SW480 (cell line): ENCODE measurements at regions not wholly inside any gene's neighbourhood (a gene's known extent, or its start where the extent isn't known, plus 50 kb on each side); places are given as distances from the start of the nearest gene placed in this dataset.
"Not testable (repeated sequence)": the region's sequence is repeated elsewhere in the genome, so short reads cannot be mapped to it uniquely, and the experiment has no call there.

ENCODE experiments used
- DNase-seq: peaks from one replicate; pipeline ENCODE4 v3.0.0-alpha.2; 2016; ENCODE audit warnings: low spot score

DNA sequence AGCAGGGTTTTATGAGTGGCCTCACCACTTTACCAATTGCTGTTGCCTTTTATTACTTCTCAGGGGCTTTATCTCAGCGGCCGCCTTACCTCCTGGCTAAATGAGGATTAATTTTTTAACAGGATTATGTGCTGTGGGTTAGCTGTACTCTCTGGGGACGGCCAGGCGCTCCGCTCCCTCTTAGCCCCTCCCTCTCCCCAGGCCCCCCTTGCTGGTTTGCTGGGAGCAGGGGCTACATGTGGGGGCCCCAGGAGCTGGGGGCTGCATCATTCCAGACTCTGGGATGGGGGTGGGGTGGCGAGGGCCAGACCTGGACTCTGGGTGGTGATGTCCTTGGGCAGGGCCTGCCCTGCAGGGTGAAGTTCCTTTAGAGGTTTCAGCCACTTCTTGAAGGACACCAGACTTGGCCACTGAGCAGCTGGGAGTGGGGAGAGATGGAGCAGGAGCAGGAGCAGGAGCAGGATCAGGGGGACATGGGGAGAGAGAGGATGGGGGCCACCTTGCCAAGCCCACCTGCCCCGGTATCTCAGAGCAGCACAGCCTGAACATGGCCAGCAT, 196.1 kb downstream of the GOLGA6L6 start:
- DNase-seq: no peak

DNA sequence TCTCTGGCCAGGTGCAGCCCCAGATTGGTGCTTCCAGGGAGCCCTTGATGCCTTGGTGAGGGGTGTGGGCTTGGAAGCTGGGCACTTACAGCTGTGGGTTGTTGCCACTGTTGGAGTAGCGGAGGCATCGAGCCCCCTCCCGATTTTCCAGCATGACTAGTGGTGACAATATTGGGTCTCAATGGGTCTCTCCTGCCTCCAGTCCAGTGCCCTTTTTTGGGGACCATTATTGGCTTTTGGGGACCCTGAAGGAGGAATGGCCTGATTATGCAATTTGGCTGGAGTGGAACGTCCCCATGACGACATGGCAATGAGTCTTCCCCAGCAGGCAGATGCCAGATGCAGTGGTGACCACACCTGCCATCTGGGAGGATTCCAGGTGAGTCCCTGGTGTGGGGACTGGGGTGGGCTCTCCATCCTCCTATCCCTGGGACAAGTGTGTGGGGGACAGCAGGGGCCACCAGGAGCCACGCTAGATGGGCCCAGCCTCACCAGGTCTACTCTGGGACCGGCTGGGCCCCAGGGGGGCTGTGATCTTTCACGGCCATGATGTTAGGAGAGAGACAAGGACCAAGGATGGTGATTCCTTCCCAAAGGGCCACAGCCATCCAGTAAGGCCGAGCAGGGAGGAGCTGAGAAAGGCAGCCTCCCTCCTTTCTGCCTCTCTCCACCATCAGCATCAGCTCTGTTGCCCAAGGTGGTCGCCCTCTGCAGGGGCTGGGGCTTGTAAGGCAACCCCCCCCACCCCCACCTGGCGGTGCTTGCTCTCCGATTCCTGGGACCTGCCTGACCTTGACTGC, 196.8 kb downstream of the GOLGA6L6 start:
- DNase-seq: no peak

DNA sequence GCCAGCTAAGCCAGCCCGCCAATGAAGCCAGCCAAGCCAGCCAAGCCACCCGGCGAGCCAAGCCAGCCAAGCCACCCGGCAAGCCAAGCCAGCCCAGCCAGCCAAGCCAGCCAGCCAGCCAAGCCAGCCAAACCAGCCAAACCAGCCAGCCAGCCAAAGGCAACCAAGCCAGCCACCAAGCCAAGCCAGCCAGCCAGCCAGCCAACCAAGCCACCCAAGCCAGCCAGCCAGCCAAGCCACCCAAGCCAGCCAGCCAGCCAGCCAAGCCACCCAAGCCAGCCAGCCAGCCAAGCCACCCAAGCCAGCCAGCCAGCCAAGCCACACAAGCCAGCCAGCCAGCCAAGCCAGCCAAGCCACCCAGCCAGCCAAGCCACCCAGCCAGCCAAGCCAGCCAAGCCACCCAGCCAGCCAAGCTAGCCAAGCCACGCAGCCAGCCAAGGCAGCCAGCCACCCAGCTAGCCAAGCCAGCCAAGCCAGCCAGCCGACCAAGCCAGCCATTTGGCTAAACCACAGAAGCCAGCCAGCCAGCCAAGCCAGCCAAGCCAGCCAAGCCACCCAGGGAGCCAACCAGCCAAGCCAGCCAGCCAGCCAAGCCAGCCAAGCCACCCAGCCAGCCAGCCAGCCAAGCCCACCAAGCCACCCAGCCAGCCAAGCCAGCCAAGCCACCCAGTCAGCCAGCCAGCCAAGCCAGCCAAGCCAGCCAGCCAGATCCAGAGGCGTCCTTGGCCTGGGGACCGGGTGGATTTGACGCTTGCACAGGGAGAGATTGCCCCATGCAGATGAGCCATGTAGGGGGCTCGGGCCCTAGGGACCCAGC, 198.0 kb downstream of the GOLGA6L6 start:
- DNase-seq: not testable (repeated sequence)

DNA sequence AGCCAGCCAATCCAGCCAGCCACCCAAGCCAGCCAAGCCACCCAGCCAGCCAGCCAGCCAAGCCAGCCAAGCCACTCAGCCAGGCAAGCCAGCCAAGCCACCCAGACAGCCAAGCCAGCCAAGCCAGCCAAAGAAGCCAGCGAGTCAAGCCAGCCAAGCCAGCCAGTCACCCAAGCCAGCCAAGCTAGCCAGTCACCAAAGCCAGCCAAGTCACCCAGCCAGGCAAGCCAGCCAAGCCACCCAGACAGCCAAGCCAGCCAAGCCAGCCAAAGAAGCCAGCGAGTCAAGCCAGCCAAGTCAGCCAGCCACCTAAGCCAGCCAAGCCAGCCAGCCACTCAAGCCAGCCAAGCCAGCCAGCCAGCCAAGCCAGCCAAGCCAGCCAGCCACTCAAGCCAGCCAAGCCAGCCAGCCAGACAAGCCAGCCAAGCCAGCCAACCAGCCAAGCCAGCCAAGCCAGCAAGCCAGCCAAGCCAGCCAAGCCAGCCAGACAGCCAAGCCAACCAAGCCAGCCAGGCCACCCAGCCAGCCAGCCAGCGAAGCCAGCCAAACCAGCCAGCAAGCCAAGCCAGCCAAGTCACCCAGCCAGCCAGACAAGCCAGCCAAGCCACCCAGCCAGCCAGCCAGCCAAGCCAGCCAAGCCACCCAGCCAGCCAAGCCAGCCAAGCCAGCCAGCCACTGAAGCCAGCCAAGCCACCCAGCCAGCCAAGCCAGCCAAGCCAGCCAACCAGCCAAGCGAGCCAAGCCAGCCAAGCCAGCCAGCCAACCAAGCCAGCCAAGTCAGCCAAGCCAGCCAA, 198.8 kb downstream of the GOLGA6L6 start:
- not testable (repeated sequence) for DNase-seq

DNA sequence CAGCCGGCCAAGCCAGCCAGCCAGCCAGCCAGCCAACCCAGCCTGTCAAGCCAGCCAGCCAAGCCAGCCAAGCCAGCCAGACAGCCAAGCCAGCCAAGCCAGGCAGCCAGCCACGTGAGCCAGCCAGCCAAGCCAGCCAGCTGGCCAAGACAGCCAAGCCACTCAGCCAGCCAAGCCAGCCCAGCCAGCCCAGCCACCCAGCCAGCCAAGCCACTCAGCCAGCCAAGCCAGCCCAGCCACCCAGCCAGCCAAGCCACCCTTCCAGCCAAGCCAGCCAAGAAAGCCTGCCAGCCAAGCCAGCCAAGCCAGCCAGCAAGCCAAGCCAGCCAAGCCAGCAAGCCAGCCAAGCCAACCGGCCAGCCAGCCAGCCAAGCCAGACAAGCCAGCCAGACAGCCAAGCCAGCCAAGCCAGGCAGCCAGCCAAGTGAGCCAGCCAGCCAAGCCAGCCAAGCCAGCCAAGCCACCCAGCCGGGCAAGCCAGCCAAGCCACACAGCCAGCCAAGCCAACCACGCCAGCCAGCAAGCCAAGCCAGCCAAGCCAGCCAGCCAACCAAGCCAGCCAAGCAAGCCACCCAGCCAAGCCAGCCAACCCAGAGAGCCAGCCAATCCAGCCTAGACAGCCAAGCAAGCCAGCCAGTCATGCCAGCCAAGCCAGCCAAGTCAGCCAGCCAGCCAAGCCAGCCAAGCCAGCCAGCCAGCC, 199.5 kb downstream of the GOLGA6L6 start:
- DNase-seq: no peak

DNA sequence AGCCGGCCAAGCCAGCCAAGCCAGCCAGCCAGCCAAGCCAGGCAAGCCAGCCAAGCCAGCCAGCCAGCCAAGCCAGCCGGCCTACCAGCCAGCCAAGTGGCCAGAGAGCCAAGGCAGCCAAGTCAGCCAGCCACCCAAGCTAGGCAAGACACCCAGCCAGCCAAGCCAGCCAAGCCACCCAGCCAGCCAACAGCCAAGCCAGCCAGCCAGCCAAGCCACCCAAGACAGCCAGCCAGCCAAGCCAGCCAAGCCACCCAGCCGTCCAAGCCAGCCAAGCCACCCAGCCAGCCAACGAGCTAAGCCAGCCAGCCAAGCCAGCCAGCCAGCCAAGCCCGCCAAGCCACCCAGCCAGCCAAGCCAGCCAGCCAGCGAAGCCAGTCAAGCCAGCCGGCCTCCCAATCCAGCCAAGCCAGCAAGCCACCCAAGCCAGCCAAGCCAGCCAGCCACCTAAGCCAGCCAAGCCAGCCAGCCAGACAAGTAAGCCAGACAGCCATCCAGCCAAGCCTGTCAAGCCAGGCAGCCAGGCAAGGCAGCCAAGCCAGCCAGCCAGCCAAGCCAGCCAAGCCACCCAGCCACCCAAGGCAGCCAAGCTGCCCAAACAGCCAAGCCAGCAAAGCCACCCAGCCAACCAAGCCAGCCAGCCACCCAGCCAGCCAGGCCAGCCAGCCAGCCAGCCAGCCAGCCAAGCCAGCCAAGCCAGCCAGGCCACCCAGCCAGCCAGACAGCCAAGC, 200.5 kb downstream of the GOLGA6L6 start:
- DNase-seq: no peak

DNA sequence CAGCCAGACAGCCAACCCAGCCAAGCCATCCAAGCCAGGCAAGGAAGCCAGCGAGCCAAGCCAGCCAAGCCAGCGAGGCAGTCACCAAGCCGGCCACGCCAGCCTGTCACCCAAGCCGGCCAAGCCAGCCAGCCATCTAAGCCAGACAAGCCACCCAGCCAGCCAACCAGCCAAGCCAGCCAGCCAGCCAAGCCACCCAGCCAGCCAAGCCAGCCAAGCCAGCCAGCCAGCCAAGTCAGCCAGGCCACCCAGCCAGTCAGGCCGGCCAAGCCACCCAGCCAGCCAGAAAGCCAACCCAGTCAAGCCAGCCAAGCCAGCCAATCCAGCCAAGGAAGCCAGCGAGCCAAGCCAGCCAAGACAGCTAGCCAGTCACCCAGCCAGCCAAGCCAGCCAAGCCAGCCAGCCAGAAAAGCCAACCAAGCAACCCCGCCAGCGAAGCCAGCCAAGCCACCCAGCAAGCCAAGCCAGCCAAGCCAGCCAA, 201.2 kb downstream of the GOLGA6L6 start:
- no peak for DNase-seq

DNA sequence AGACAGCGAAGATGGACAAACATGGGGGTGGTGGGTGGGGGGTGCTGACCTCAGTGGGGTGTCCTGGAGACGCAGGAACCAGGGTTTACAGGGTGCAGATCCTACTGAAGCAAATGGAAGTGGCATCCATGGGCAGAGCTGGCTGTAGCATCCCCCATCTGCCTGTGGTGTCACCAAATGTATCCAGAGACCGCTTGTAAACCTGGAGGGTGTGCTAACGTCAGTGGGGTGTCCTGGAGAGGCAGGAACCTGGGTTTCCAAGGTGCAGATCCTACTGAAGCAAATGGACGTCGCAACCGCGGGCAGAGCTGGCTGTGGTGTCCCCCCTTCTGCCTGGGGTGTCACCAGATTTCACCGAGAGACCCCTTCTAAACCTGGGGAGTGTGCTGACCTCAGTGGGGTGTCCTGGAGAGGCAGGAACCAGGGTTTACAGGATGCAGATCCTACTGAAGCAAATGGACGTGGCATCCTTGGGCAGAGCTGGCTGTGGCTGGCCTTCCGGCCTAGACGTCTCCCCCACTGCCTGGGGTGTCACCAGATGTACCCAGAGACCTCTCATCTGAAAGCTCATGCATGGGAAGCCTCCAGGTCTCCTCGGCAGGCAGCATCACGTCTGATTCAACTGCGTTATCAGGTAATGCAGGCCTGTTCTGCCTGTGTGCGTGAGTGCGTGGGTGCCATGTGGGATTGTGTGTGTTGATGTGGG, 202.4 kb downstream of the GOLGA6L6 start:
- not testable (repeated sequence) for DNase-seq

DNA sequence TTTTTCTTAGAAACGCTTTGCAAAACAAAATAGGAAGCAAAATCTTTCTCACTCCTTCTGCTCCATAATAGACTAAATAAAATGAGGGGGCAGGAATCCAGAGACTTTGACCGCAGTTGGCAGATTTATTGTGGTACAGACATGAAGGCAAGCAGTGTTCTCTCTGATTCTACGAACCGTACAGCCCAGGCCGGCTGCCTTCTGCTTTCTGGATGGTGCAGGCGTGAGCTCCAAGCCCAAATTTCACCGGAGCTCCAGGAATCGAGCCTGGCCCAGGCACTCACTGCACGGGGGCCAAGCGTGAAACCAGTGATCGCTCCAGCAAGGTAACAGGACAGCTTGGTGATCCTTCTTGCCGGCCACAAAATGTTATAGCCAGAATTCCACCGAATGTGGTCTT, 202.9 kb downstream of the GOLGA6L6 start:
- not testable (repeated sequence) for DNase-seq

DNA sequence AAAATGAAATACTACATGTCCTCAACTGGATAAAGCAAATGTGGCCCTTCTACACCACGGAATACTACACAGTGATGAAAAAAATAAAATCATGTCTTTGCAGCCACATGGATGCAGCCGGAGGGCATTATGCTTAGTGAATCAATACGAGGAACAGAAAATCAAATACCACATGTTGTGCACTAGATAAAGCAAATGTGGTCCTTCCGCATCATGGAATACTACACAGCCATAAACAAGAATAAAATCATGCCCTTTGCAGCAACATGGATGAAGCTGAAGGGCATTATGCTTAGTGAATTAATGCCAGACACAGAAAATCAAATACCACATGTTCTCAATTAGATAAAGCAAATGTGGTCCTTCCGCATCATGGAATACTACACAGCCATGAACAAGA, 204.4 kb downstream of the GOLGA6L6 start:
- DNase-seq: not testable (repeated sequence)

DNA sequence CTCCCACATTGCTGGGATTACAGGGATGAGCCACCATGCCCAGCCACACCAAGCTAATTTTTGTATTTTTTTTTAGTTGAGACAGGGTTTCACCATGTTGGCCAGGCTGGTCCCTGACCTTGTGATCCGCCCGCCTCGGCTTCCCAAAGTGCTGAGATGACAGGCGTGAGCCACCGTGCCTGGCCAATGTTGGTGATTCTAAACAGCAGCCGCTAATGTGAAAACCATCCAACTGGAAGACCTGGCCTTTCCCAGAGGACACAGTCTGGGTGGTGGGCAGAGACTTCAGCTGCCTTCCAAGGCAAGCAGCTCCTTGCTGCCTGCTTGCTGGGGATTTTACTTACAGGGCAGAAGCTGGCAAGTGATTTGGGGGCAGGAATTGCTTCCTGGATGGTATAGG, 207.1 kb downstream of the GOLGA6L6 start:
- DNase-seq: not testable (repeated sequence)

DNA sequence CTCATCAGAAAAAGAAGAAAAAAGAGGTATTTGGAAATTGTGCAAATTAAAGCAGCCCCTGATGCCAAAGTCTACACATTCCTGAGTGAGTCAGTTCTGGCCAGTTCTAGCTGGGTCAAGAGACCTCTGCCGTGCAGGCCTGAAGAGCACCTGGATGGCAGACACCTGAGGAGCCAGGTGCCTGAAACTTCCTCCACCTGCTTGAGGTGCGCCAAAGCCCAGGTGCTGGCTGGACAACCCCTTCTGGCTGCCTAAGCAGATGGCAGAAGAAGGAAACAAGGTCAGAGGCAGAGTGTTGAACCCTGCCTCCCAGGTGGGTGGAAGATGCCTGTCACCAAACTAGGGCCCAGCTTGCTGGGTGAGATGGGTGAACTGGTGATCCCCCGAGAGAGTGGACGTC, 215.8 kb downstream of the GOLGA6L6 start:
- not testable (repeated sequence) for DNase-seq

DNA sequence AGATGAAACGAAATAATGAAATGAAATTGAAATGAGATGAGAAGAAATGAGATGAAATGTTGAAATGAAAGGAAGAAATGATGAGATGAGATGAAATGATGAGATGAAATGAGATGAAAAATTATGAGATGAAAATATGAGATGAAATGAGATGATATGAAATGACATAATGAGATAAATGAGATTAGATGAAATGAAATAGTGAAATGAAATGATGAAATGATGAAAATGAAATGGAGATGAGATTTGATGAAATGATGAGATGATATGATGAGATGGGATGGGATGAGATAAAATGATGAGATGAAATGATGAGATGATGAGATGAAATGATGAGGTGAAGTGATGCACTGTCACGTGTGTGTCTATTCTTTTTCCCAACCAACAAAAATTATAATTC, 224.5 kb downstream of the GOLGA6L6 start:
- not testable (repeated sequence) for DNase-seq

DNA sequence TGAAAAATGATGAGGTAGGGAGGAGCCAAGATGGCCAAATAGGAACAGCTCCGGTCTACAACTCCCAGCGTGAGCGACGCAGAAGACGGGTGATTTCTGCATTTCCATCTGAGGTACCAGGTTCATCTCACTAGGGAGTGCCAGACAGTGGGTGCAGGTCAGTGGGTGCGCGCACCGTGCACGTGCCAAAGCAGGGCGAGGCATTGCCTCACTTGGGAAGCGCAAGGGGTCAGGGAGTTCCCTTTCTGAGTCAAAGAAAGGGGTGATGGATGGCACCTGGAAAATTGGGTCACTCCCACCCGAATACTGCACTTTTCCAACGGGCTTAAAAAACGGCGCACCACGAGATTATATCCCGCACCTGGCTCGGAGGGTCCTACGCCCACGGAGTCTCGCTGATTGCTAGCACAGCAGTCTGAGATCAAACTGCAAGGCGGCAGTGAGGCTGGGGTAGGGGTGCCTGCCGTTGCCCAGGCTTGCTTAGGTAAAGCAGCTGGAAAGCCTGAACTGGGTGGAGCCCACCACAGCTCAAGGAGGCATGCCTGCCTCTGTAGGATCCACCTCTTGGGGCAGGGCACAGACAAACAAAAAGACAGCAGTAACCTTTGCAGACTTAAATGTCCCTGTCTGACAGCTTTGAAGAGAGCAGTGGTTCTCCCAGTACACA, 230.5 kb downstream of the GOLGA6L6 start:
- not testable (repeated sequence) for DNase-seq

DNA sequence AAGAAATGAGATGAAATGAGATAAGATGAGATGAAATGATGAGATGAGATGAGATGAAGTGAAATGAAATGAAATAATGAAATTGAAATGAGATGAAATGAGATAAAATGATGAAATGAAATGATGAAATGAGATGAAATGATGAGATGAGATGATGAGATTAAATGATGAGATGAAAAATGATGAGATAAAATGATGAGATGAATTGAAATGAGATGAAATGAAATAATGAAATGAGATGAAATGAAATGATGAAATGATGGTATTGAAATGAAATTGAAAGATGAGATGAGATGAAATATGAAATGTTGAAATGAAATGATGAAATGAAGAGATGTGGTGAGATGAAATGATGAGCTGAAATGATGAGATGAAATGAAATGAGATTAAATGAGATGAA, 231.0 kb downstream of the GOLGA6L6 start:
- no peak for DNase-seq

DNA sequence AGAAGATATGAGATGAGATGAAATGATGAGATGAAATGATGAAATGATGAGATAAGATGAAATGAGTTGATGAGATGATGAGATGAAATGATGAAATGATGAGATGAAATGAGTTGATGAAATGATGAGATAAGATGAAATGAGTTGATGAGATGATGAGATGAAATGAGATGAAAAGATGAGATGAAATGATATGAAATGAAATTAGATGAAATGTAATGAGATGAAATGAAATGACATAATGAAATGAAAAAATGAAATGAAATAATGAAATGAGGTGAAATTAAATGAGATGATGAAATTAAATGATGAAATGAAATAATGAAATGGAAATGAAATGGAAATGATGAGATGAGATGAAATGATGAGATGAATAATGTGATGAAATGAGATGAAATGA, 231.6 kb downstream of the GOLGA6L6 start:
- not testable (repeated sequence) for DNase-seq

DNA sequence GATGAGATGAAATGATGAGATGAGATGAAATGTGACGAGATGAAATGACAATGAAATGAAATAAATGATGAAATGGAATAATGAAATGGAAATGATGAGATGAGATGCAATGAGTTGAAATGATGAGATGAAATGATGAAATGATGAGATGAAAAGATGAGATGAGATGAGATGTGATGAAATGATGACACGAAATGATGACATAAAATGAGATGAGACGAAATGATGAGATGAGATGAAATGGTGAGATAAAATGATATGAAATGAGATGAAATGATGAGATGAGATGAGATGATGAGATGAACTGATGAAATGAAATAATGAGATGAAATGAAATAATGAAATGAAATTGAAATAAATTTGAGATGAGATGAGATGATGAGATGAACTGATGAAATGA, 232.2 kb downstream of the GOLGA6L6 start:
- DNase-seq: not testable (repeated sequence)

DNA sequence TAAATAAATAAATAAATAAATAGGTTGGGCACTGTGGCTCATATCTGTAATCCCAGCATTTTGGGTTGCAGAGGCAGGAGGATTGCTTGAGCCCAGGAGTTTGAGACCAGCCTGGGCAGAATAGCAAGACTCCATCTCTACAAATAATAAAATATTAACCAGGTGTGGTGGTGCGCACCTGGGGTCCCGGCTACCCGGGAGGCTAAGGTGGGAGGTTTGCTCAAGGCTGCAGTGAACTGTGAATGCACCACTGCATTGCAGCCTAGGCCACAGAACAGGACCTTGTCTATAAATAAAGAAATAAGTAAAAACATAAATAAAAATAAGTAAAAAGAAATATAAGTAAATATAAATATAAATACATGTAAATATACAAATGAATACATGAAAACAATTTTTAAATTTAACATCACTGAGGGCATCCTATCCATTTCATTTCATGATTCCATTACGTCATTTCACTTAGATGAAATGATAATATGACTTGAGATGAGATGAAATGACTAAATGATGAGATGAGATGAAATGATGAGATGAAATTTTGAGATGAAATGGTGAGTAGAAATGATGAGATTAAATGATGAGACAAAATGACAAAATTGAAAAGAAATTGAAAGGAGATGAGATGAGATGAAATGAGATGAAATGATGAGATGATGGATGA, 233.4 kb downstream of the GOLGA6L6 start:
- not testable (repeated sequence) for DNase-seq

DNA sequence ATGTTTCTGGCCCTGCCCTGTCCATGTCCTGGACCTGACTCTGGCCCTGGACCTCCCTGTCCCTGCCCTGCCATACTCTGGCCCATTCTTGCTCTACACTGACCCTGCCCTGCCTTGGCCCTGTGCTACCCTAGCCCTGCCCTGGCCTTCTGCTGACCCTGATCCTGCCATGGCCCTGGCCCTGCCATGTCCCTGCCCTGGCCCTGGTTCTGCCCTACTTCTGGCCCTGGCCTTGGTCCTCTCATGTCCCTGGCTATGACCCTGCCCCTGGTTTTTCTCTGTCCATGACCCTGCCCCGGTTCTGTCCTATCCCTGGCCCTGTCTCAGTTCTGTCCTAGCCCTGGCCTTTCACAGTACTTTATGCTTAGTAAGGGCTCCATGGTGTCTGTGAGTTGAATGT, 234.5 kb downstream of the GOLGA6L6 start:
- not testable (repeated sequence) for DNase-seq
